ENCODE measurements at regions not wholly inside any gene's neighbourhood (a gene's known extent, or its start where the extent isn't known, plus 50 kb on each side); places are given as distances from the start of the nearest gene placed in this dataset.
"Not testable (repeated sequence)": the region's sequence is repeated elsewhere in the genome, so short reads cannot be mapped to it uniquely, and the experiment has no call there.

DNA sequence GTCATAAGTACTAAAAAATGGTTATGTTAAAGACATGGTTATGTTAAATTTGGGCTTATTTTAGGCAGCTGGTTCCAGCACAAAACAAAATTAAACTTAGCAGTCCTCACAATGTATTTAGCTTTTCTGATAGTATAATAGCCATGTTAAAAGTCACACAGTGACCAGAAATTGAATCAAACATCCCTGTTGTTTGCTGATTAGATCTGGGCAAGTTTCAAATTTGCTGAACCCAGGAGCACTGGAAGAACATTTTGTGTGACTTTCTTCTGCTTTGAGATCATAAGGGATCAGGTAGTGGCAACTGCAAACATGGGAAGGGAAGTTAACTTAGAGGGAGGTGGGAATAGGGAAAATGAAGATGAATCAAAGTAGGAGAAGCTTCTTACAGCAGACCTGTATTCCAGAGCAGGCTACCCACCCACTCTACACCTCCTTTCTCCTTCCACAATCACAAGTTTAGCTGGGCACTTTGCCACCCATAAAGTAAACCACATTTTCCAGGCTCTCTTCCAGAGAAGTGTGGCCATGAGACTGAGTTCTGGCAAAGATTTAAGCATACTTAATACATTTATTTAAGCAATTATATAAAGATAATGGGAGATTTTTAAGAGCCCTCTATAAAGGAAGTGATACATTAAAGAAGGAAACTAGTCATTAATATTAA is 616.1 kb upstream of the LRATD1 start:
- no peak for DNase-seq (ENCODE audit: low read depth, low spot score)

DNA sequence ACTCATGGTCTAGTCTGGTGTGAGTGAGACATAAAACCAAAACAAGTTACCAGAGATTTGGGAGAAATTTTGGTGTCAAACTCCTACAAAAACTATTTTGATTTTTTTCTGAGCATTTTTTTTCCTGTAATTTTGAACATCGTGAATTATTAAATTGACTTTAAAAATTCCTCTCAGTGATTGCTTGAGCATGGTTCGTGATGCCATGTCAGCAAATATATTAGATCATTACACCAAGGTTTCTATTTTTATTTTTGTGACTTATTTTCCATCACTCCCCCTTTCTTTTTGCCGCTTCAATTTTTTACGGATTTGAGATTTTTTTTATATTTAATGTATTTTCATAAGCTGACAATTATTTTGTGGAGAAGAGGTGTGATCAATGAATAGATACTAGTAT is 613.9 kb upstream of the LRATD1 start:
- no peak for DNase-seq (ENCODE audit: low read depth, low spot score)

DNA sequence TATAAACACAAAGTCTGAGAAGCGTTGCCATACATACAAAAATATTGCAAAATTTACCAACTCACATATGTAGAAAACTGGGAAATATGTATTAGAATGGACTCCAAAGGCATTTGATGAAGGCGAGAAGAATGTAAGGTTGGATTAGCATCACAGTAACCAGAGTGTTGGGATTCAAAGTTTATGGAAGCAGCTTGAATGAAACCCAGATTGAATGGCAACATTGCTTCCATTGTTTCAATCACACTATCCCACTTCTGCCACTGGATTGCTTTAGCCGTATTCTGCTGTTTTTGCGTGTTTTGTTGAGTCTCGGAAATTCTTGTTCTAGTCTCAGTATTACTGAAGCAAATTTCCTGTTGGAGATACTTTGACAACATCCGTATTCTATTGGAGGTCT is 609.0 kb upstream of the LRATD1 start:
- no peak for DNase-seq (ENCODE audit: low read depth, low spot score)

DNA sequence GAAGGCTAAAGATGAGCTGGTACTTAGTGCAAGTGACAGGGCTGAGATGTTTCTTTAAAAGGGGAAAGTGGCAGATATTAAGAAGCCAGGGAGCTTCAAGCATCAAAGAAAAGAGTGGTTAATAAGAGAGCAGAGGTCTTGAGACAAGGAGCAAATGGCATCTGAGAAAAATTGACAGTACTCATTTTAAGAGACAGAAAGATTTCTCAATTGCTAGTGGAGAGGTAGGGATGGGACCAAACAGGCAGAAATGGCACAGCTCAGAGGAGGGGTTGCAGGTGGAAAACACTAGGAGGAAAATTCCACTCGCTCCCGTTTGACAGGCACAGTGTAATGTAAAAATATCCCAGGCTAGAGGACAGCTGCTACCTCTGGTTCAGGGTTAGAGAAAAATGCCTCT is 593.4 kb upstream of the LRATD1 start:
- DNase-seq (ENCODE audit: low read depth, low spot score) = no peak

DNA sequence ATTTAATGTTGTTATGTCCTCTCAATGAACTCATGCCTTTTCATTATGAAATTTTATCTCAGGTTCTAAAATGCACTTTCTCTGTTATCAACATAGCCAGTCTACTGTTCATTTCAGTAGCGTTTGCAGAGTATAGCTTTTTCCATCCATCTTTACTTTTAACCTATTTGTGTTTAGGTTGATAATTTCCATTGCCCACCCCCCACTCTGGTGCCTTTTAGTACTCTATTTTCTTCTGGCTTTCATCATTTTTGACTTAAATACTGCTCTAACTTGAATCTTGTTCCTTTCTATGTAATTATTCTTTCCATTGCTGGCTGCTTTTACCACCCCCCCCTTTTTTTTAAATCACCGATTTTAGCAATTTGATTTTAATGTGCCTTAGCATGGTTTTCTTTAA is 585.0 kb upstream of the LRATD1 start:
- DNase-seq (ENCODE audit: low read depth, low spot score) = no peak

DNA sequence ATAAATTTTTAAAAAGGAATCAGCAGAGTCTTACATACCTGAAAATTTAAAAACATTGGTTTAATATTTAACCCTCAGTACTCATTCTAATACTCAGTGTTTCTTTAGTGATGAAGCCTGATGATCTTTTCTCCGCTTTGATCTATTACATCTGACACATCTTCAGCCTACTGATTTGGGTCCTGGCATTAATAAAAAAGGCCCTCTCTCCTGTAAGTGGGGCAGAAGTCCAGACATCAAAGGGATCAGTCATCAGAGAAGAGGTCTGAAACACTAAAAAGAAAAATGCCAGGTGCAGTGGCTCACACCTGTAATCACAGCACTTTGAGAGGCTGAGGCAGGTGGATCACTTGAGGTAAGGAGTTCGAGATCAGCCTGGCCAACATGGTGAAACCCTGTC is 581.1 kb upstream of the LRATD1 start:
- no peak for DNase-seq (ENCODE audit: low read depth, low spot score)

DNA sequence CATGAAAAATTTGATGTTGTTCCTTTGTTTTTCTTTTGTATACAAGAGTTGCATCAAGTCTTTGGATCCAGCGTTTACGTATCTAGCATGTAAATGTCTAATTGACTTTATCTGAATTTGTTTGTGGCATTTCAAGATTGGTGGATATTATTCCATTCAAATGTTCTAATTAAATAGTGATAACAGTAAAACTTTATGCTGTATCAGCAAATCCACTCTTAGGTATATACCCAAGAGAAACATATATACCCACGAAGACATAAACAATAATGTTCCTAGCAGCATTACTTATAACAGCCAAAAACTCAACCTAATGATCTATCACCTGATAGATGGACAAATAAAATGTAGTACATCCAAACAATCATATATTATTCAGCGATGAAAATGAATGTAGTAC is 579.4 kb upstream of the LRATD1 start:
- DNase-seq (ENCODE audit: low read depth, low spot score) = no peak

DNA sequence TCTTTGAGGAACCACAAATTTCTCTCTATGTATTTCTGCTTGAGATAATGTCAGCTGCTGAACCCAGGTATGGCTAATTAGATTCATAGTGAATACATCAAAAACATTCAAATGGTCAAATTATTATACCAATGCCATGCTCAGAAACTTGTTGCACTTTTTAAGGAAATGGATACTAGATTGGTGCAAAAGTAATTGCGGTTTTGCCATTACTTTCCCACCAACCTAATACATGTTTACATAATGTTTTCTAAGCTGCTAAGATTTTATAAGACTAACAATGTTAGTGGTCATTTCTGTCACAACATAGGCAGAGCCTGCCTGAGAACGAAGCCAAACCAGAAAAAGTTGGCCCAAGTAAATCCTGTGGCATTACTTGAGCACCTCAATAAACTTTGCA is 568.2 kb upstream of the LRATD1 start:
- no peak for DNase-seq (ENCODE audit: low read depth, low spot score)

DNA sequence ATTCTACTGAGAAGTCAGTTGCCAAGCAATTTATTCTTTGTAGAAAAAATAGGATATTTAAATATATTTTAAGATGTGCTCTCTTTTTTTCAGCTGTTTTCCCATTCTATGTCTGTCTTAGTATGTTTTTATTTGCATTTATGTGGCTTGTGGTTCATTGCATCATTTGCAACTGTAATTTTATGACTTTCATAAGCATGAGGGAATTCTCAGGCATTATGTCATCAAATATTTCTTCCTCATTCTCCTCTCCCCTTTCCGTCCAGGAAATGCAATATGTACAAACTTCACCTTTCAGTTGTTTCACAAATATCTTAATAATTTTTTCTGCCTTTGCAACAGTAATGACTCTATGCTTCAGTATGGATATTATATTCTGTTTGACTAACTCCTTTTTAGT is 560.2 kb upstream of the LRATD1 start:
- no peak for DNase-seq (ENCODE audit: low read depth, low spot score)

DNA sequence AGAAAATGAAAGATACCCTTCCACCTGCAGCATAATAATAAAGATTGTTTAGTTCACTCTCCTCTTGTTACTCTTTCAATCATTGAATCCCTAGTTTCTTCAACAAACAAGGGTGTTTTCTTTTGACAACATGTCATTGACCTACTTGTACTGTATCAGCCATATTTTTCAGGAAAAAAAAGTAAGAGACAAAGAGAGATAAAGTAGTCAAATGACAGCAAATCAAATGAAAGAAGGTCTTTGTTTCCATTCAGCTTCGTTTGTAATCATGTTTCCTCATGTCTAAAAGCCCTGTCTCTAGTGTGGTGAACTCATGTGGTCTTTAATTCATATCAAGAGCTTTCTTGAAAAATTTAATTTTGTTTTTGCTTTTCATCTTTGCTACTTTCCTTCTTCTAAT is 557.8 kb upstream of the LRATD1 start:
- no peak for DNase-seq (ENCODE audit: low read depth, low spot score)

DNA sequence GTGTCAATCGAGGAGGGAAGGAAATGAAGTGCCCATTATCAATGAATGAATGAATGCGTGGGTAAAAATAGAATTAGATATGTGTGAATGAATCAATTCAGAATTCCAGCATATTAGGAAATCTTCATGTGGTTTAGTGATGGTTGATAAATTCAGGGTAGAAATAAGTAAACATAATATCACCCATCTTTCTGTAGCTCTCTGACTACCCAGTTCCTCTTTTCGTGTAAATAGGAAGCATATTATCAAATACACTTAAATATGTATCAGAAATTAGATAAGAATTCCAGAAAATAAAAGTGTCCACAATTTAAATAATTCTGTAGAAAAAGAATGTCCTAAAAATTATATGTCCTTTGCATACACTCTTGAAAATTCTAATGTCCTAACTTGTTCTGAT is 552.9 kb upstream of the LRATD1 start:
- DNase-seq (ENCODE audit: low read depth, low spot score) = no peak

DNA sequence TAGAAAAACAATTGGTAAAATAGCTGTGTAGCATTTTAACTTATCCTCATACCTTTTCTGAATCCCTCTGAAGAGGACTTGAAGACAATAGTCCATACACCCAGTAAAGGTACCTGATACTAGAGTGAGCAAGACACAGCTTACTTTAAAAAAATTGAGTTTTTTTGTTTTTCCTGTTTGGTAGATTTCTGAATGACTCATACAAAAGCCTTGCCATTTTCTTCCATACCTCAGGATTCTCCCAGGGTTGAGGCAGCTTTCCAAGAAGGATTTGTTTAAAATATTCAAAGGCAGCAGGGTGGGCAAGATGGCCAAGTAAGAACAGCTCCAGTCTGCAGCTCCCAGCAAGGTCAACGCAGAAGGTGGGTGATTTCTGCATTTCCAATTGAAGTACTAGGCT is 551.0 kb upstream of the LRATD1 start:
- no peak for DNase-seq (ENCODE audit: low read depth, low spot score)

DNA sequence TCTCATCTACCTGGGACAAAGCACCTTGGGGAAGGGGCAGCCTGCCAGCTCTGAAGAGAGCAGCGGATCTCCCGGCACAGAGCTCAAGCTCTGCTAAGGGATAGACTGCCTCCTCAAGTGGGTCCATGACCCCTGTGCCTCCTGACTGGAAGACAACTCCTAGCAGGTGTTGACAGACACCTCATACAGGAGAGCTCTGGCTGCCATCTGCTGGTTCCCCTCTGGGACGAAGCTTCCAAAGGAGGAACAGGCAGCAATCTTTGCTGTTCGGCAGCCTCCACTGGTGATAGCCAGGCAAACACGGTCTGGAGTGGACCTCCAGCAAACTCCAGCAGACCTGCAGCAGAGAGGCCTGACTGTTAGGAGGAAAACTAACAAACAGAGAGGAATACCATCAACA is 549.9 kb upstream of the LRATD1 start:
- no peak for DNase-seq (ENCODE audit: low read depth, low spot score)

DNA sequence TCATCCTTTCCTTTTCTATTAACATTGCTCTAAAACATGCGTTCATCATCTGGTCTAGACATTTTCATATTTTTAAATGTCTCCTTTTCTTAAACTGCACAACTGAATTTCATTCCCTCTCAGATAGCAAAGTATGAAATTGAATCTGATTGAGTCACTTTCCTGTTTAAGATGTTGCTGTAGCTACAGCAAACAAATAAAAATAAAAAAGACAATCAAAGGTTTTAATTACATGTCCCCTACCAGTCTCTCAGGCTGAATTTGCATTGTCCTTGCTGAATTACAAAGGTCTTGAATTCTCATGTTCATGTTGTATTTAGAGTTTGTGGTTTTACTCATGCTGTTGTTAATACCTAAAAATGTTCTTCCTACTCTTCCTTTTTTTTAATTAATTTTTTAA is 537.9 kb upstream of the LRATD1 start:
- DNase-seq (ENCODE audit: low read depth, low spot score) = no peak

DNA sequence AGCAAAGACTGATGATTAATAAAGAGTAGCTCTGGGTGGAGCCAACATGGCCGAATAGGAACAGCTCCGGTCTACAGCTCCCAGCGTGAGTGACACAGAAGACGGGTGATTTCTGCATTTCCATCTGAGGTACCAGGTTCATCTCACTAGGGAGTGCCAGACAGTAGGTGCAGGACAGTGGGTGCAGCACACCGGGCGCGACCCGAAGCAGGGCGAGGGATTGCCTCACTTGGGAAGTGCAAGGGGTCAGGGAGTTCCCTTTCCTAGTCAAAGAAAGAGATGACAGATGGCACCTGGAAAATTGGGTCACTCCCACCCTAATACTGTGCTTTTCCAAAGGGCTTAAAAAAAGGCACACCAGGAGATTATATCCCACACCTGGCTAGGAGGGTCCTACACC is 533.4 kb upstream of the LRATD1 start:
- not testable (repeated sequence) for DNase-seq (ENCODE audit: low read depth, low spot score)

DNA sequence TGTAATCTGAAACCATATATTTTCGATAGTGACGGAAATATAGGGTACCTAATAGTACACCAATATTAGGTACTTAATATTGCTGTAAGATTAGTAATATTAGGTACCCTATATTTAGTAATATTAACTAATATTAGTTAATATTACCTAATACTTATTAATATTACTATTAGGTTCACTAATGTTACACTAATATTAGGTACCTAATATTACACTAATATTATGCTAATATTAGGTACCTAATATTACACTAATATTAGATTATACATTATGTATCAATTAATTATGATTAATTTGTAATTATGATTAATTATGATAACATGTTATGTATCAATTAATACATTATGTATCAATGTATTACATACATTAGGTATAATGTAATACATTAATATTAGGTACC is 518.2 kb upstream of the LRATD1 start:
- no peak for DNase-seq (ENCODE audit: low read depth, low spot score)

DNA sequence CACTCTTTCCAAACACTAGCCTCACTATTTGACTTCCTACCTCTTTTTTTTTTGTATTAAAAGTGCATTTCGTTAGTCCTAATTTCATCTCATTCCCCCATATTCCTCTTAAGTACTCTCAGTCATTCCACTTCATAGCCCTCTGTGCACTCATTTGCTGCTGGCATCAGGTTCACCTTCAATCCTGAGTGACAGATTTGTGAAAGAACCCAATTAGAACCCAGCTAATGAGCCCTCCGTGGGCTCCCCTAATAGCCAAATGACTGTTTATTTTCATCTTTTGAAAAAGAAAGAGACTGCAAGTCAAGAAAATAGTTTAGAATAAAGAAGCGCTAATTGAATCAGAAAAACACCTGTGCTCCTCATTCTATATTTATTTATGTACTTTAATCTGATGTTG is 512.1 kb upstream of the LRATD1 start:
- DNase-seq (ENCODE audit: low read depth, low spot score) = no peak

DNA sequence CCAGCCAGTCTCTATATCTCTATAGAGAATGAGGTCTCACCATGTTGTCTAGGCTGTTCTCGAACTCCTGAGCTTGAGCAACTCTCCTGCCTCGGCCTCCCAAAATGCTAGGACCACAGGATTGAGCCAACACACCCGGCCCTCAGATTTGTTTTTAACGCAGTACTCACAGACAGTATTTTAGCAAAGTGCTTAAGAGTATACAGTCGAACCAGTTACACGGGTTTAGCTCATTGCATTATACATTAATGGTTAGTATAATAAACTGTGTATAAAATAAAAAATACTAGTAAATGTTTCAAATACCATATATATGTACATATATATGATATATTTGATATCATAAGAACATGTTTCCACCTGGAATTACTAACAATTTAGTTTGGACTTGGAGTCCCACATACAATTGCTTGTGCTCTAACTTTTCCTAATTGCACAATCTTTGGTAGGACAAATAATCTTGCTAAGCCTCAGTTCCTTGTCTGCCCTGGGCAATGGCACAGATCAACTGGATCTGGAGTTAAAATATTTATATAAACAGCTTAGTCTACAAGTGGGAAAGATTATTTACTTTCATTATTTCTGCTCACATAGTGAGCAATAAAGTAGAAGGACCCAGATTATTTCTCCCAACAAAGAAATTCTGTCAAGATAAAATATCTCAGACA is 508.9 kb upstream of the LRATD1 start:
- DNase-seq (ENCODE audit: low read depth, low spot score) = no peak

DNA sequence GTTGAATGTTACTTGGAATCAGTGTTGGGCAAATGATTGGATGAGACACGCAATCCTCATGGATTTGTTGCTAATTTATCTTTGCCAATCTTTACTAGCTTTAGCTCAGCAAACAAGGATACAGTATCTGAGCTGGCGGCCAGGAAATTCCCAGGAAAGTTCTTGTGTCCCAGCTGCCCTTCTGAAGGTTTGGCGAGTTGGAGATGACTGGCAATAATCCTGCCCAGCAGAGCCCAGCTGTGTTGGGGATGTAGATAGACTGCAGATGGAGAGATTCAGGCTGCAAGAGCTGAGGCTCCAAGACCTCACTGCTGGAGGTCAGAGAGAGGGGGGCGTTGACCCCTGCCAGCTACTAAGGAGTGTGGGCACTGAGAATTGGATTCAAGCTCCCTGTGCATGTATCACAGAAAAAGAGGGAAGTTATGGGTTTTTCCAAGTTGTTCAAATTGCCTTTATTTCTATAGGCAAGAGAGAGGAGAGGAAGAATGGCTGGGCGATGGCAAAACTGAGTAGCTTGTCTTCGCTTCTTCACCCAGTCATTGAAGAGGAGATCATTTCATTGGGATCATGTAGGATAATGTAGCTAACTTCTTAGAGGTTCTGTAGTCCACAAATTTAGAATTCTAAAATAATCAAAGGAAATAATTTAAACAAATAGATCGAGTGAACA is 506.8 kb upstream of the LRATD1 start:
- no peak for DNase-seq (ENCODE audit: low read depth, low spot score)

DNA sequence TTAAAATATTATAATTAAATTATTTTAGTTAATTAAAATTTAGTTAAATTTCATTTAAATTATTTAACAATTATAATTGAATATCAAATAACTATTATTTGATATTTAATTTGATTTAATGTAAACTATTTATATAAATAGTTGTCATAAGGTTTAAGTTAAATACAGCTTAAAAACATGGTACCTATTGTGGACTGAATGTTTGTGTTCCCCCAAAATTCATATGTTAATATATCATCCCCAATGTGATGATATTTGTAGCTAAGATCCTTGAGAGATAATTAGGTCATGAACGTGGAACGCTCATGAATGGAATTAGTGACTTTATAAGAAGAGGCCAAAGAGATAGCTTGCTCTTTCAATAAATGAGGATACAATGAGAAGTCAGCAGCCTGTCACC is 505.7 kb upstream of the LRATD1 start:
- no peak for DNase-seq (ENCODE audit: low read depth, low spot score)

DNA sequence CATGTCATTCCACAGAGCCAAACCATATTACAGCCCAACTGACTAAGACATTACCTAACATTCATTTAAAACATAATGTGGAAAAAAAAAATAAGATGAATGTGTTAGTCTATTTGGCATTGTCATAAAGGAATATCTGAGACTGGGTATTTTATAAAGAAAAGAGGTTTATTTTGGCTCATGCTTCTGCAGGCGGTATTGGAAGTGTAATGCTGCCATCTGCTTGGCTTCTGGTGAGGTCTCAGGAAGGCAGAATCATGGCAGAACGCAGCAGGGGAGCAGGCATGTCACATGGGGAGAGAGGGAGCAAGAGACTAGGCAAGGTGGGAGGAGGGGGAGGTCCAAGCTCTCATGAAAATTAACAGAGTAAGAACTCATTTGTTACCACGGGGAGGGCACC is 504.8 kb upstream of the LRATD1 start:
- no peak for DNase-seq (ENCODE audit: low read depth, low spot score)

DNA sequence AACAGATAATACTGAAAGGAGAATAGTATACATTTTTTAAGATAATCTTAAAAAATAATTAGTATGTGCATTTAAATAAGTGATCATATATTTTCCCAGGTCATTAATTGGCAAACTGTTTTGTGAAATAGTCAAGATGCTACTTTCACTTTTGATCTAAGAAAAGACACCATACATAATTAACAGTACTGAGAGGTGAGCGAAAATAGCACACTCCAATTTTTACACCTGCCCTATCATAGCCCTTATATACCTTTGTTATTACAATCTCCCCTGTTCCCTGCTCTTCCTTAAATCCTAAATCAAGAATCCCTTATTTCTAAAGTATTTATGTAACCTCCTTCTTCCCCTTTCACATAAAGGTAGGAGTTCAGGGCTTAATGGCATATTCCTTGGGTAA is 500.1 kb upstream of the LRATD1 start:
- DNase-seq (ENCODE audit: low read depth, low spot score) = no peak

DNA sequence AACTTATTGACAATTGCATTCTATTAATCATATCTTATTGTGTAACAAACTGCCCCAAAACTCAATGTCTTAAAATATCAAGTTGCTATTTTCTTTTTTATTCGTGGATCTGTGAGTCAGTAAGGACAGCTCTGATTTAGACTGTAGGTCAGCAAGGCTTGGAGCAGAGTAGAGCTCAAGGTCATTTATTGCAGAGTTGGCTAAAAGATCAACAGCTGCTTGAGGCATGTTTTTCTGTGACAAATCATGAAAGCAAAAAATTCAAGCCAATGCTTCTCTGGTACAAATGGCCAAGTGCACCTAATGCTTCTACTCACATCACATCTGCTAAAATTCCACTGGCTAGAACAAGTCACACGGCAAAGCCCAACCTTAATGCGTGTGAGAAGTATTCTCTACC is 497.7 kb upstream of the LRATD1 start:
- no peak for DNase-seq (ENCODE audit: low read depth, low spot score)

Measured in activated CD4-positive, CD25-positive, alpha-beta regulatory T cell treated with anti-CD3 and anti-CD28 coated beads, Interleukin-2, amount 50 U/mL, for 16 hours (primary cell).